PC-9 (cell line): ENCODE measurements at regions not wholly inside any gene's neighbourhood (a gene's known extent, or its start where the extent isn't known, plus 50 kb on each side); places are given as distances from the start of the nearest gene placed in this dataset.
A peak's percentile ranks its signal among the peaks of the same experiment; 100 is the strongest.

ENCODE experiments used
- BruUV-seq: library from RNA; stranded (reverse); fragments of 400-500 nt; replicated peaks from 2 replicates; lab custom pipeline; 2021; lab: Mats Ljungman, UMichigan
- CTCF ChIA-PET: fragments of 300-600 bp; sonication (Branson Sonifier 250); formaldehyde crosslinking; loops from one replicate; lab custom pipeline; 2022; ENCODE audit warnings: antibody characterized with exemption; lab: Charles Lee
- POLR2A ChIA-PET: fragments of 300-600 bp; sonication (Branson Sonifier 250); formaldehyde crosslinking; loops from one replicate; lab custom pipeline; 2022; ENCODE audit warnings: antibody characterized with exemption; ENCODE audit not compliant: unreplicated experiment; lab: Charles Lee
- DNase-seq, 2 experiments: peaks; one replicate each; pipeline versions ENCODE4 v3.0.0 to v3.0.0-alpha.2; 2015 to 2022; ENCODE audit warnings: mixed read lengths in 1 of 2
- H2AFZ ChIP-seq: fragments of 200-600 bp; sonication (generic); 2 replicates; pipeline ENCODE4 v1.8.1; 2017; ENCODE audit warnings: antibody characterized with exemption
- H3F3A ChIP-seq: fragments of 200-600 bp; sonication (generic); 2 replicates; pipeline ENCODE4 v1.8.1; 2017; ENCODE audit warnings: antibody characterized with exemption, mild to moderate bottlenecking, low read depth; ENCODE audit not compliant: insufficient read depth
- H3K27ac ChIP-seq: fragments of 200-600 bp; sonication (generic); 2 replicates; pipeline ENCODE4 v1.6.1; 2016; ENCODE audit warnings: mixed run types
- H3K27me3 ChIP-seq: fragments of 200-600 bp; sonication (generic); 2 replicates; pipeline ENCODE4 v1.6.1; 2016; ENCODE audit warnings: low read depth, mixed run types; ENCODE audit not compliant: insufficient read depth
- H3K36me3 ChIP-seq: fragments of 200-600 bp; sonication (generic); 2 replicates; pipeline ENCODE4 v1.6.1; 2016; ENCODE audit warnings: low read depth, mixed run types
- H3K4me1 ChIP-seq: fragments of 200-600 bp; sonication (generic); replicated peaks from 2 replicates; pipeline ENCODE4 v1.6.1; 2016; ENCODE audit warnings: mixed run types; ENCODE audit not compliant: insufficient read depth
- H3K4me2 ChIP-seq: fragments of 200-600 bp; sonication (generic); 2 replicates; pipeline ENCODE4 v1.6.1; 2017; ENCODE audit warnings: mixed run types
- H3K4me3 ChIP-seq: fragments of 200-600 bp; sonication (generic); 2 replicates; pipeline ENCODE4 v1.6.1; 2016; ENCODE audit warnings: mixed run types
- H3K79me2 ChIP-seq: fragments of 200-600 bp; sonication (generic); 2 replicates; pipeline ENCODE4 v1.6.1; 2017; ENCODE audit warnings: low read depth, mixed run types
- H3K9me2 ChIP-seq: fragments of 200-600 bp; sonication (generic); 2 replicates; pipeline ENCODE4 v1.8.1; 2017; ENCODE audit warnings: mild to moderate bottlenecking; ENCODE audit not compliant: insufficient read depth
- H3K9me3 ChIP-seq: fragments of 200-600 bp; sonication (generic); 2 replicates; pipeline ENCODE4 v1.8.1; 2016; ENCODE audit warnings: low read depth; ENCODE audit not compliant: insufficient read depth
- H4K20me1 ChIP-seq: fragments of 200-600 bp; sonication (generic); 2 replicates; pipeline ENCODE4 v1.8.1; 2017; ENCODE audit not compliant: insufficient read depth
- CTCF ChIP-seq: fragments of 200-600 bp; sonication (generic); conservative IDR thresholded peaks from 2 replicates; pipeline ENCODE4 v1.6.1; 2017; ENCODE audit warnings: mixed run types, antibody characterized with exemption, mild to moderate bottlenecking, moderate library complexity
- EZH2 ChIP-seq: fragments of 200-600 bp; sonication (generic); IDR thresholded peaks from 2 replicates; pipeline ENCODE4 v1.8.0; 2017; ENCODE audit warnings: antibody characterized with exemption, low read depth
- intact Hi-C: fragments of 100-400 bp; cut with micrococcal nuclease; formaldehyde crosslinking; loops from one replicate; pipeline ENCODE4 v1.10.0; 2022; ENCODE audit not compliant: unreplicated experiment

DNA sequence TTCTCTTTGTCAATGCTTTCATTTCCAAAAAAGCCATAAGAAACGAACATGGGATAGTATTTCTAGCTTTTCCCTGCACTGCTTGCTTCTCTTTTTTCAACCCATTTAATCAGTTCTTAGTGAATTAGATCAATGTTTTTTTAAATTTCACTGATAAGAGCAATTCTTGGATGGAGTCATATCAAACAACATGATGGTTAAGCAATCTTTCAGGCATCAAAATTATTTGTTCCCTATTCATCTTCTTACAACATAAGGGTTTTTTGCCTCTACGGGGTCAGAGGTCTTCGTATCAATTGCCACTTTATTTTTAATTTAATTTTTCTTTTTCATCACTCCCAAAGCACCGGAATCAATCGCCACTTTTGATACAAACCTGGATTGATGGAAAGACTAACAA is 103.8 kb upstream of the RESF1 start:
- Histone ChIP-seq H4K20me1 (no peaks in the 10 kb centered on the region), H2AFZ (no peak overlapping the region), H3K9me3 (peaks cover 13% of the 10 kb centered on the region; the same call in 1 of the 2 replicates), H3K36me3 (no peaks in the 10 kb centered on the region), H3K4me2 (no peak overlapping the region), H3K4me3 (no peak overlapping the region), H3K79me2 (no peaks in the 10 kb centered on the region), H3F3A (no peaks in the 10 kb centered on the region), H3K4me1 (peaks cover 5% of the 10 kb centered on the region; the same call in 1 of the 2 replicates), H3K27ac (no peak overlapping the region), H3K27me3 (no peaks in the 10 kb centered on the region), H3K9me2 (no peaks in the 10 kb centered on the region)
- ChIA-PET POLR2A (interaction anchor here (0.6 kb wide), 1 partner anchor 197 kb away, joined by 4 read pairs; no protein-coding TSS in a partner anchor), CTCF (interaction anchor here (0.5 kb wide), 1 partner anchor 65 kb away, joined by 13 read pairs; no protein-coding TSS in a partner anchor)
- BruUV-seq = no TSS peak
- no peak for DNase-seq
- no peak for TF ChIP-seq EZH2
- TF ChIP-seq CTCF = no peak
- intact Hi-C loops = no loop called here

DNA sequence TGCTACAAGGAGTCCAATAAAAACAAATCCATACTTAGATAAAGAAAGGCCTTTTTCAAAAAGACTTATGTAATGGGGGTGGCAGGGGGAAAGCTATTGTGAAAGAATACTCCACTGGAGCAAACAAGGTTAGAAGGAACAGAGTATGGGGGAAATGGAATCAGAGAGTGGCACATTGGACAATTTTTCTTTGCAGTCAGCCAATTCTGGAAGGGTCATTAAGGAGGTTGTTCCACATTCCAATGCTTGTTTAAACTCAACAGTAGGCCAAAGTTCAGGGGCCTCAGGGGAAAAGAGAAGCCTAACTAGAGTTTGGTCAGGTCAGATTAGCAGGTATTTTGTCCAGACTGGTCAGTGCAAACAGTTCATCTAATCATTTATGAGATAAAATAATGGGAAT is 105.2 kb upstream of the RESF1 start:
- H3K27me3 ChIP-seq = no peaks in the 10 kb centered on the region
- POLR2A ChIA-PET = no interaction called here
- intact Hi-C loops = no loop called here
- H3K9me3 ChIP-seq = peaks cover 18% of the 10 kb centered on the region
- H4K20me1 ChIP-seq = no peaks in the 10 kb centered on the region
- peak in 1 of 2 experiments; percentile 42 for DNase-seq
- TF ChIP-seq EZH2 (no peak), CTCF (no peak)
- CTCF ChIA-PET = no interaction called here
- no TSS peak for BruUV-seq
- H3K79me2 ChIP-seq = no peaks in the 10 kb centered on the region
- peaks cover 5% of the 10 kb centered on the region; the same call in 1 of the 2 replicates for H3K4me1 ChIP-seq
- H3F3A ChIP-seq = no peaks in the 10 kb centered on the region
- no peak overlapping the region for H2AFZ ChIP-seq
- H3K36me3 ChIP-seq = no peaks in the 10 kb centered on the region
- H3K4me3 ChIP-seq = no peak overlapping the region
- 0 out of 2 replicates have a peak overlapping the region, but pooled peaks have one; percentile 2 for H3K4me2 ChIP-seq
- no peaks in the 10 kb centered on the region for H3K9me2 ChIP-seq
- no peak overlapping the region for H3K27ac ChIP-seq

DNA sequence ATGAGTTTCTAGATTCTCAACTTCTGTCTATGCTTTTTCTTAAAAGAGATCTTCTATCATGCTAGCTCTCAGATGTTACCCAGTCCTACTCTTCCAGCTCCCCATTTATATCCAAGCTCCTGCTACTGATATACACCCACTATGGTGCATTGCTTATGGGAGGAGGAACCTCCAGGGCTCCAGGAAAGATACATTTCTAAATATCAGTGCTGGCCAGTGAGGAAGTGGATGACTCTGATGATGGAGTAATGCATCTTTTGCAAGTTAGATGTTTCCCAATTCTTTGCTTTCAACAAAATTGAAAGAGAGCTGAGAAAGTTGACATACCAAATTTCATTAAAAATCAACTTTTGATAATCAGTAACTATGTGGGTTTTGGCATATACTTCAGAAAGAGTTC is 105.7 kb upstream of the RESF1 start:
- no peak overlapping the region for H3K4me2 ChIP-seq
- H3K4me1 ChIP-seq = peaks cover 5% of the 10 kb centered on the region; the same call in 1 of the 2 replicates
- peaks cover 23% of the 10 kb centered on the region for H3K9me3 ChIP-seq
- no peaks in the 10 kb centered on the region for H3K79me2 ChIP-seq
- no peak overlapping the region for H3K27ac ChIP-seq
- no peaks in the 10 kb centered on the region for H3K9me2 ChIP-seq
- CTCF ChIA-PET = interaction anchor here (0.5 kb wide), 1 partner anchor 823 kb away, joined by 3 read pairs; no protein-coding TSS in a partner anchor
- no peaks in the 10 kb centered on the region for H3F3A ChIP-seq
- POLR2A ChIA-PET = no interaction called here
- TF ChIP-seq CTCF (no peak), EZH2 (no peak)
- no peak overlapping the region for H3K4me3 ChIP-seq
- H3K36me3 ChIP-seq = no peaks in the 10 kb centered on the region
- intact Hi-C loops = no loop called here
- H3K27me3 ChIP-seq = no peaks in the 10 kb centered on the region
- no peaks in the 10 kb centered on the region for H4K20me1 ChIP-seq
- DNase-seq = no peak
- BruUV-seq = no TSS peak
- H2AFZ ChIP-seq = no peak overlapping the region
